NT2/D1 (cell line): ENCODE measurements at regions not wholly inside any gene's neighbourhood (a gene's known extent, or its start where the extent isn't known, plus 50 kb on each side); places are given as distances from the start of the nearest gene placed in this dataset.

Experiments
- SUZ12 ChIP-seq: IDR thresholded peaks from 2 replicates; pipeline ENCODE4 v1.6.1; 2011; ENCODE audit not compliant: insufficient read length, insufficient read depth; ENCODE audit errors: extremely low read depth
- YY1 ChIP-seq: IDR thresholded peaks from 2 replicates; pipeline ENCODE4 v1.6.1; 2011; ENCODE audit not compliant: insufficient read length, insufficient read depth
- ZNF274 ChIP-seq: IDR thresholded peaks from 2 replicates; pipeline ENCODE4 v1.6.1; 2011; ENCODE audit warnings: mild to moderate bottlenecking, low read depth, low read length

DNA sequence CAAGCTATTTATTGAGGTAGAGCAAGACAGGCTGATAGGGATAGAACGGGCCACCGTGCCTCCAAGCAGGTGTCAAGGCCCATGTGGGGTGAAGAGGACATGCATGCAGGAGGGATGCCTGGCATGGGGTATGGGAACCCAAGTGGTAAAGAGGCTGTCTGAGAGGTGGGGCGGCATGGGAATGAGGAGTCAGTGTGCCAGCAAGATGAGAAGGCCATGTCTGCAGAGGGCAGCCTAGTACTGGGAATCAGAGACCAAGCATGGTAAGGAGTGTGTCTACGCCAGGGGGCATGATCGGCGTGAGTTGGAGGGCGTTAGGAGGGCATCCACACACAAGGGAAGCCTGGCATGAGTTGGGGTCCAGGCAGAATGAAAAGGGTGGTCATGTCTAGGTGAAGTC, 303.7 kb upstream of the PLD5 start:
- TF ChIP-seq ZNF274 (no peak), YY1 (no peak), SUZ12 (no peak)
